Vagina (tissue), 2 donors: ENCODE measurements at regions not wholly inside any gene's neighbourhood (a gene's known extent, or its start where the extent isn't known, plus 50 kb on each side); places are given as distances from the start of the nearest gene placed in this dataset.

Source experiments
- CTCF ChIP-seq, 3 experiments: fragments of 450-650 bp in 2 of 3; fragments of 200-600 bp in 1 of 3; sonication (generic) in 1 of 3; IDR thresholded peaks; one replicate each; pipeline ENCODE4 v1.5.1; 2017 to 2019; ENCODE audit warnings: antibody characterized with exemption in 3 of 3, mild to moderate bottlenecking in 2 of 3, moderate library complexity in 2 of 3
- POLR2A ChIP-seq, 2 donors: fragments of 450-650 bp; IDR thresholded peaks; one replicate each; pipeline ENCODE4 v1.6.1; 2017; ENCODE audit warnings: antibody characterized with exemption in 2 of 2, mild to moderate bottlenecking in 2 of 2, moderate library complexity in 2 of 2
- POLR2AphosphoS5 ChIP-seq, 2 donors: sonication (generic); formaldehyde crosslinking; IDR thresholded peaks; one replicate each; pipeline ENCODE4 v1.9.0; 2017; ENCODE audit warnings: antibody characterized with exemption in 2 of 2, mild to moderate bottlenecking in 2 of 2, low read depth in 1 of 2; ENCODE audit not compliant: insufficient read depth in 1 of 2

- TF ChIP-seq POLR2A (IDR thresholded peaks at IDR 0.05) (no peak), CTCF (IDR thresholded peaks at IDR 0.05) (no peak), POLR2AphosphoS5 (IDR thresholded peaks at IDR 0.05; ENCODE audit: insufficient read depth in 1 of 2, low read depth in 1 of 2) (no peak)
Measured at GRCh38 chr12:115108129-115109100, 424.4 kb upstream of the TBX3 start.
